ENCODE measurements at regions not wholly inside any gene's neighbourhood (a gene's known extent, or its start where the extent isn't known, plus 50 kb on each side); places are given as distances from the start of the nearest gene placed in this dataset.

DNA sequence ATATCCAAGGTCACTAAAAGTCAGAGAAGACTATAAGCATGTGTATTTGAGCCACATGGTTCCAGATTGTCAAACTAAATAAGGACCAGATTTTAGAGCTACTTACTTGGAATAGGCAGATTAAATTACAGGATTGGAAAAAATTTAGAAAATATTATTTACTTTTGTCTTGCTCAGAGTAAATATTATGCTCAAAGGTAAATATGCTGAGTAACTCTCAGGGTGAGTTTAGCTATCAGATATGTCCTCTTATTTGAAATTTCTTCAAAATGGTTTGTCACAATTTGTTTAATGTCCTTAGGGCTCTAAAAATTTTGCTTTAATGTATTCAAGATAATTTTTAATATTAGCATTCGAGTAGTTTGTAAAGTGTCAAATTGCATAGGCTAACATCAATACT is 2455.2 kb downstream of the PCDH9 start:
- TF ChIP-seq ATF1 (CRISPR knock-in tag; IDR thresholded peaks at IDR 0.05): no peak
- TF ChIP-seq, protein P1, sequence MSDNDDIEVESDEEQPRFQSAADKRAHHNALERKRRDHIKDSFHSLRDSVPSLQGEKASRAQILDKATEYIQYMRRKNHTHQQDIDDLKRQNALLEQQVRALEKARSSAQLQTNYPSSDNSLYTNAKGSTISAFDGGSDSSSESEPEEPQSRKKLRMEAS (CRISPR knock-in tag; IDR thresholded peaks at IDR 0.05): no peak
